Vagina (tissue), 2 donors: ENCODE measurements at regions not wholly inside any gene's neighbourhood (a gene's known extent, or its start where the extent isn't known, plus 50 kb on each side); places are given as distances from the start of the nearest gene placed in this dataset.
"Not testable (repeated sequence)": the region's sequence is repeated elsewhere in the genome, so short reads cannot be mapped to it uniquely, and the experiment has no call there.

ENCODE experiments used
- DNase-seq, 2 donors: peaks; one replicate each; pipeline ENCODE4 v3.0.0-alpha.2; 2017; ENCODE audit errors: extremely low spot score in 2 of 2
- H3K27ac ChIP-seq: fragments of 200-600 bp; sonication (generic); one replicate; pipeline ENCODE4 v1.5.1; 2019
- H3K27me3 ChIP-seq: fragments of 200-600 bp; sonication (generic); one replicate; pipeline ENCODE4 v1.5.1; 2019
- H3K36me3 ChIP-seq, 2 donors: fragments of 200-600 bp; sonication (generic); one replicate each; pipeline ENCODE4 v1.5.1; 2017 to 2019
- H3K4me1 ChIP-seq: fragments of 200-600 bp; sonication (generic); one replicate; pipeline ENCODE4 v1.5.1; 2019
- H3K4me3 ChIP-seq, 2 donors: fragments of 200-600 bp; sonication (generic); 1 replicate in 1 of 2; 2 replicates in 1 of 2; pipeline ENCODE4 v1.5.1; 2016 to 2019
- H3K9me3 ChIP-seq: fragments of 200-600 bp; sonication (generic); one replicate; pipeline ENCODE4 v1.5.1; 2019
- POLR2A ChIP-seq, 2 donors: fragments of 450-650 bp; IDR thresholded peaks; one replicate each; pipeline ENCODE4 v1.6.1; 2017; ENCODE audit warnings: antibody characterized with exemption in 2 of 2, mild to moderate bottlenecking in 2 of 2, moderate library complexity in 2 of 2
- POLR2AphosphoS5 ChIP-seq, 2 donors: sonication (generic); formaldehyde crosslinking; IDR thresholded peaks; one replicate each; pipeline ENCODE4 v1.9.0; 2017; ENCODE audit warnings: antibody characterized with exemption in 2 of 2, mild to moderate bottlenecking in 2 of 2, low read depth in 1 of 2; ENCODE audit not compliant: insufficient read depth in 1 of 2
- intact Hi-C: fragments of 100-400 bp; cut with DNase I; formaldehyde crosslinking; loops from one replicate; pipeline ENCODE4 v1.15.1; 2023
- TF ChIP-seq, protein P1 (sequence below), 3 experiments: fragments of 450-650 bp in 2 of 3; fragments of 200-600 bp in 1 of 3; sonication (generic) in 1 of 3; IDR thresholded peaks; one replicate each; pipeline ENCODE4 v1.5.1; 2017 to 2019; ENCODE audit warnings: antibody characterized with exemption in 3 of 3, mild to moderate bottlenecking in 2 of 3, moderate library complexity in 2 of 3

DNA sequence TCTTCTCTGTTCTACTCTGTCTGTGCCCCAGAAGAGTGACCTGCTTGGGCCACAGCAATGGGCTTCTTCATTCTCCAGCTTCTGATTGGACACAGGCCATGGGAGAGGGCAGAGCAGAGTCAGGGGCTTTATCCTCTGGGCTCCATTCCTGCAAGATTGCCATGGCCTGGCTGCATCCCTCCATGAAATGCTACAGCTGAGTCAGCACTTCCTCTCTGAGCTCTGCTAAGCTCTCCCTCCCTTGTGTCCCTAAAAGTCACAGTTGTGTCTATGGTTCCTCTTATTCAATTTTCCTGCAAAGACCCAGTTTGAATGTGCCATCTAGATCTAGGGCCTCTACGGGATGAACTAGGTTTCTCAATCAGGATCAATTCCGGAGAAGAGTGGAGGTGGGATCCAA, 903.8 kb downstream of the TYW1 start:
- intact Hi-C loops, result no loop called here
- DNase-seq, result no peak

DNA sequence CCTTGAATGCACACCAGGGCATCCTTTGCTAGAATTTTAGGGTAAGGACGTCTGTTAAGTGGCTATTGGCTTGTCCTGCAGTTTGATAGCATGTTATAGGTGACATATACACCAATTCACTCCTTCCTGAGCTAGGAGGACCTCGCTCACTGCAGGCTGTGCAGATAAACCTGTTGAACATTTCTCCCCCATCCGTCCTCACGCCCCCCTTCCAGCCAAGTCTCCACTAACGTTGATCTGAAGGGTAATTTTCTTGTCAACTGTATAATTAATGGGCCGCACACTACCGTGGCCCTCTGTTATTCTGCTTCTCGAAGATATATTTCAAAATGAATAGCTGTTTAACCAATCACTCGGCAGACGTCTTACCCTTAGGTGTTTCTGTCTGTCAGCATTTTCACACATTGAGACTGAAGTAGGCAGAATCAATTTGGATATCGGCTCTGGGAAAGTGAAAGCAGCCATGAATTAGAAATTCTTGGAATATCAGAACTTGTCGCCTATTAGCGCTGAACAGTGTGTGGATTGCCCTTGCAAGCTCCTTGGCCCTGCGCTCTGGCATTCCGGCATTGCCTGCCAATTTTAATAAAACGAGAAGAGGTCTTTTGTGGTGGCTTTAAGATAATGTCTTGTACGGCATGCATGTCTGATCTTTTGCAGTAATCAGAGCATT, 905.3 kb downstream of the TYW1 start:
- Histone ChIP-seq H3K4me1 (no peaks in the 10 kb centered on the region), H3K27me3 (no peaks in the 10 kb centered on the region), H3K36me3 (no peaks in the 10 kb centered on the region), H3K9me3 (no peaks in the 10 kb centered on the region), H3K4me3 (no peak overlapping the region), H3K27ac (no peak overlapping the region)
- intact Hi-C loops, result no loop called here
- TF ChIP-seq, protein P1, sequence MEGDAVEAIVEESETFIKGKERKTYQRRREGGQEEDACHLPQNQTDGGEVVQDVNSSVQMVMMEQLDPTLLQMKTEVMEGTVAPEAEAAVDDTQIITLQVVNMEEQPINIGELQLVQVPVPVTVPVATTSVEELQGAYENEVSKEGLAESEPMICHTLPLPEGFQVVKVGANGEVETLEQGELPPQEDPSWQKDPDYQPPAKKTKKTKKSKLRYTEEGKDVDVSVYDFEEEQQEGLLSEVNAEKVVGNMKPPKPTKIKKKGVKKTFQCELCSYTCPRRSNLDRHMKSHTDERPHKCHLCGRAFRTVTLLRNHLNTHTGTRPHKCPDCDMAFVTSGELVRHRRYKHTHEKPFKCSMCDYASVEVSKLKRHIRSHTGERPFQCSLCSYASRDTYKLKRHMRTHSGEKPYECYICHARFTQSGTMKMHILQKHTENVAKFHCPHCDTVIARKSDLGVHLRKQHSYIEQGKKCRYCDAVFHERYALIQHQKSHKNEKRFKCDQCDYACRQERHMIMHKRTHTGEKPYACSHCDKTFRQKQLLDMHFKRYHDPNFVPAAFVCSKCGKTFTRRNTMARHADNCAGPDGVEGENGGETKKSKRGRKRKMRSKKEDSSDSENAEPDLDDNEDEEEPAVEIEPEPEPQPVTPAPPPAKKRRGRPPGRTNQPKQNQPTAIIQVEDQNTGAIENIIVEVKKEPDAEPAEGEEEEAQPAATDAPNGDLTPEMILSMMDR (IDR thresholded peaks at IDR 0.05), result no peak
- TF ChIP-seq POLR2AphosphoS5 (IDR thresholded peaks at IDR 0.05; ENCODE audit: insufficient read depth in 1 of 2, low read depth in 1 of 2) (no peak), POLR2A (IDR thresholded peaks at IDR 0.05) (no peak)
- DNase-seq, result no peak

More for the DNA sequence above, 903.8 kb downstream of the TYW1 start:
- Histone ChIP-seq H3K27me3 (no peaks in the 10 kb centered on the region), H3K36me3 (no peaks in the 10 kb centered on the region), H3K9me3 (no peaks in the 10 kb centered on the region), H3K4me1 (no peaks in the 10 kb centered on the region), H3K27ac (no peak overlapping the region), H3K4me3 (no peak overlapping the region)
- TF ChIP-seq, protein P1 (IDR thresholded peaks at IDR 0.05), result no peak
- no peak for TF ChIP-seq POLR2AphosphoS5 (IDR thresholded peaks at IDR 0.05; ENCODE audit: insufficient read depth in 1 of 2, low read depth in 1 of 2)
- TF ChIP-seq POLR2A (IDR thresholded peaks at IDR 0.05), result no peak

DNA sequence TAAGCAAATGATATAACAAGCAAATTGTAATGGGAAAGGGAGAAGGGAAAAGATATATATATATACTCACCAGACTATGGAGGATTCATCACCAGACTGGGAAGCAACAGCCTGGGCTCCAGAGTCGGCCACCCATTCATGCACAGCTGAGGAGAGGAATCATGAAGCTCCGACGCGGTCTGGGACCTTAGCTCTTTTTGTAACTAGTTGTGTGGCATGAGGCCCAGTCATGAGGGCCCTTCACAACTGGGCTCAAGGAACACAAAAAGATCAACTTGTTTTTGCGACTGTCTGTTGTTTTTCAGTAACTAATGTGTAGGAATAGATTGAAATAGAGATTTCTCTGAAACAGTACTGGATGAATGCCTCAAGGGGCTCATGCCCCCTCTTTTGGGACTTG, 911.2 kb downstream of the TYW1 start:
- no peak overlapping the region for H3K27ac ChIP-seq

DNA sequence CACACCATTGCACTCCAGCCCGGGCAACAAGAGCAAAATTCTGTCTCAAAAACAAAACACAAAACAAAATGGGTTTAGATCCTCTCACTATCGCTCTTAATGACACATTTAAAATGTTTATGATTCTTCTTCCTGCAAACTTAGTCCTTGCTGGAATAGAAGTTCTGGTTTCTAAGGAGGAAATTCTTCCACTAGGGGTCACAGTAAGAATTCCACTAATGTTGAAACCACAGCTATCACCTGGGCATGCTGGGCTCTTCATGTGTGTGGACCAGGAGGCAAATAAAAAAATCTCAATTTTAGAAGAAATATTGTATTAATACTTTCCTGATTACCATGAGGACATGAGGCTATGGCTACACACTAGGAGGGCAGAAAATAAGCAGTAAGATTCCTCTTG, 915.8 kb downstream of the TYW1 start:
- Histone ChIP-seq H3K9me3 (no peaks in the 10 kb centered on the region), H3K4me1 (no peaks in the 10 kb centered on the region), H3K27me3 (no peaks in the 10 kb centered on the region), H3K27ac (no peak overlapping the region), H3K4me3 (no peak overlapping the region), H3K36me3 (no peaks in the 10 kb centered on the region)
- intact Hi-C loops, result no loop called here
- DNase-seq, result no peak
- TF ChIP-seq POLR2AphosphoS5 (IDR thresholded peaks at IDR 0.05; ENCODE audit: insufficient read depth in 1 of 2, low read depth in 1 of 2), result no peak
- TF ChIP-seq, protein P1 (IDR thresholded peaks at IDR 0.05), result no peak

More for the DNA sequence above, 911.2 kb downstream of the TYW1 start:
- no peaks in the 10 kb centered on the region for H3K4me1 ChIP-seq
- H3K4me3 ChIP-seq, result no peak overlapping the region
- no peaks in the 10 kb centered on the region for H3K27me3 ChIP-seq
- no peaks in the 10 kb centered on the region for H3K36me3 ChIP-seq
- no peak for DNase-seq
- no peaks in the 10 kb centered on the region for H3K9me3 ChIP-seq
- intact Hi-C loops, result no loop called here
- TF ChIP-seq POLR2A (IDR thresholded peaks at IDR 0.05), result no peak
- TF ChIP-seq POLR2AphosphoS5 (IDR thresholded peaks at IDR 0.05; ENCODE audit: insufficient read depth in 1 of 2, low read depth in 1 of 2), result no peak
- TF ChIP-seq, protein P1 (IDR thresholded peaks at IDR 0.05), result no peak

DNA sequence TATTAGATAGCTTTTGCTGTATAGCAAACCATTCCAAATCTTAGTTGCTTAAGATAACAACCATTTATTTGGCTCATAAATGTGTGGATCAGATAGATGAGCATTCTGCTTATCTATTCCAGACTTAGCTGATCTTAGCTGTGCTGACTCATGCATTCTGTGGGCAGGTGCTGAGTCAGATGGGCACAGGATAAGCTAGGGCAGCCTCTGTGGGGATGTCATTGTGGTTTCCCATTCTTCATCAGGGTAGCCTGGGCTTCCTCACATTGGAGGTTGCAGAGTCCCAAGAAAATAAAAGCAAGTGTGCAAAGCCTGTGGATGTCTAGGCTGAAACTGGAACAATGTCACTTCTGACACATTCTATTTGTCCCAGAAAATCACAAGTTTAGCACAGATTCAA, 917.0 kb downstream of the TYW1 start:
- TF ChIP-seq, protein P1 (IDR thresholded peaks at IDR 0.05), result no peak
- no peak for TF ChIP-seq POLR2AphosphoS5 (IDR thresholded peaks at IDR 0.05; ENCODE audit: insufficient read depth in 1 of 2, low read depth in 1 of 2)
- Histone ChIP-seq H3K4me1 (no peaks in the 10 kb centered on the region), H3K4me3 (no peak overlapping the region), H3K36me3 (no peaks in the 10 kb centered on the region), H3K27me3 (no peaks in the 10 kb centered on the region), H3K9me3 (no peaks in the 10 kb centered on the region), H3K27ac (no peak overlapping the region)
- intact Hi-C loops, result no loop called here
- no peak for DNase-seq

DNA sequence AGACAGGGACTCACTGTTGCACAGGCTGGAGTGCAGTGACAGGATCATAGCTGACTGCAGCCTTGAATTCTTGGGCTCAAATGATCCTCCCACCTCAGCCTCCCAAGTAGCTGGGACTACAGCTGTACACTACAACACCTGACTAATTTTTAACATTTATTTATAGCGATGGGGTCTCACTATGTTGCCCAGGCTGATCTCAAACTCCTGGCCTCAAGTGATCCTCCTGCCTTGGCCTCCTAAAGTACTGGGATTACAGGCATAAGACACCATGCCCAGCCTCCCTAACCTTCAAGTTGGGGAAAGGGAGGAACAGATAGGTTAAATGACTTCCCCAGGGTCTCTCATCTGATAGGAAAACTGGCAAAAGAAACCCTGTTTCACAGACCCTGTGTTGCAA, 919.5 kb downstream of the TYW1 start:
- DNase-seq, H3K4me1 ChIP-seq, H3K4me3 ChIP-seq, H3K27ac ChIP-seq, H3K9me3 ChIP-seq, intact Hi-C loops, H3K36me3 ChIP-seq, H3K27me3 ChIP-seq: not testable (repeated sequence)
